ENCODE measurements at regions not wholly inside any gene's neighbourhood (a gene's known extent, or its start where the extent isn't known, plus 50 kb on each side); places are given as distances from the start of the nearest gene placed in this dataset.

GRCh38 chr4:185955826-185956543 lies 113.0 kb upstream of the TLR3 start:
- no peak overlapping the region for H3K4me3 Mint-ChIP-seq (ENCODE audit: unreplicated experiment)
- TF ChIP-seq CTCF (IDR thresholded peaks at IDR 0.05; ENCODE audit: insufficient read depth in 1 of 2, low read depth in 1 of 2, low read length in 1 of 2, severe bottlenecking in 1 of 2, unreplicated experiment in 1 of 2): no peak
- Histone ChIP-seq H3K27me3 (replicated peaks; ENCODE audit: control insufficient read depth, insufficient read depth, low read length) (no peaks in the 10 kb centered on the region), H3K4me3 (ENCODE audit: low read depth, low read length) (no peak overlapping the region), H3K4me1 (no peaks in the 10 kb centered on the region), H3K36me3 (ENCODE audit: control insufficient read depth, insufficient read depth, low read length) (no peaks in the 10 kb centered on the region), H3K9me3 (no peaks in the 10 kb centered on the region)
- H3K36me3 Mint-ChIP-seq (ENCODE audit: insufficient read depth, unreplicated experiment): no peaks in the 10 kb centered on the region
- H3K27me3 Mint-ChIP-seq (ENCODE audit: insufficient read depth, unreplicated experiment): no peaks in the 10 kb centered on the region
- no peak for DNase-seq
- POLR2A ChIA-PET: no interaction called here
- no TSS peak for BruUV-seq (replicated peaks)
- no peaks in the 10 kb centered on the region for H3K4me1 Mint-ChIP-seq (ENCODE audit: low read depth, unreplicated experiment)
- peaks cover 16% of the 10 kb centered on the region for H3K9me3 Mint-ChIP-seq (ENCODE audit: unreplicated experiment)
- no peak overlapping the region for H3K27ac Mint-ChIP-seq (ENCODE audit: unreplicated experiment)
- CTCF ChIA-PET: no interaction called here
- intact Hi-C loops (cut with micrococcal nuclease; ENCODE audit: unreplicated experiment): no loop called here

DNA sequence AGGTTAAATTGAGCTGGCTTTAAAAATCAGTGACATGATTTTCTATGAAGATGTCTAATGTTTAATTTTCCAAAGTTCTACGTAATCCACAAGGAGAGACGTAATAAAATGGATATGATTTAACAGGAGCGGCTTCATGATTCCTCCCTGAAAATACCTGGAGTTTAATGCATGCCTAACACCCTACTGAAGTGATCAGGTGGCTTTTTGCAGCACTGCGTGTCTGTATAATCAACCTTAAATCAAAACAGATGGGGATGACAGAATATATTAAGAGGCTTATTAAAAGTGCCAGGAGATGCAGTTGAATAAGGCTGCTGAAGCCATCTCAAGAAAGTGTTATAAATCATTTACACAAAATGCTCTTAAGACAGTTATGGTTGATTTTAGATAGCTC lies 112.4 kb upstream of the TLR3 start:
- no peak overlapping the region for H3K4me3 ChIP-seq (ENCODE audit: low read depth, low read length)
- Mint-ChIP-seq H3K4me1 (ENCODE audit: low read depth, unreplicated experiment) (no peaks in the 10 kb centered on the region), H3K36me3 (ENCODE audit: insufficient read depth, unreplicated experiment) (no peaks in the 10 kb centered on the region), H3K27ac (ENCODE audit: unreplicated experiment) (no peak overlapping the region), H3K4me3 (ENCODE audit: unreplicated experiment) (no peak overlapping the region), H3K9me3 (ENCODE audit: unreplicated experiment) (peaks cover 16% of the 10 kb centered on the region), H3K27me3 (ENCODE audit: insufficient read depth, unreplicated experiment) (no peaks in the 10 kb centered on the region)
- no peak for DNase-seq
- no peaks in the 10 kb centered on the region for H3K27me3 ChIP-seq (replicated peaks; ENCODE audit: control insufficient read depth, insufficient read depth, low read length)
- intact Hi-C loops (cut with micrococcal nuclease; ENCODE audit: unreplicated experiment): no loop called here
- ChIA-PET POLR2A (no interaction called here), CTCF (no interaction called here)
- no peaks in the 10 kb centered on the region for H3K36me3 ChIP-seq (ENCODE audit: control insufficient read depth, insufficient read depth, low read length)
- no peaks in the 10 kb centered on the region for H3K4me1 ChIP-seq
- BruUV-seq (replicated peaks): no TSS peak
- no peaks in the 10 kb centered on the region for H3K9me3 ChIP-seq
- TF ChIP-seq CTCF (IDR thresholded peaks at IDR 0.05; ENCODE audit: insufficient read depth in 1 of 2, low read depth in 1 of 2, low read length in 1 of 2, severe bottlenecking in 1 of 2, unreplicated experiment in 1 of 2): no peak

DNA sequence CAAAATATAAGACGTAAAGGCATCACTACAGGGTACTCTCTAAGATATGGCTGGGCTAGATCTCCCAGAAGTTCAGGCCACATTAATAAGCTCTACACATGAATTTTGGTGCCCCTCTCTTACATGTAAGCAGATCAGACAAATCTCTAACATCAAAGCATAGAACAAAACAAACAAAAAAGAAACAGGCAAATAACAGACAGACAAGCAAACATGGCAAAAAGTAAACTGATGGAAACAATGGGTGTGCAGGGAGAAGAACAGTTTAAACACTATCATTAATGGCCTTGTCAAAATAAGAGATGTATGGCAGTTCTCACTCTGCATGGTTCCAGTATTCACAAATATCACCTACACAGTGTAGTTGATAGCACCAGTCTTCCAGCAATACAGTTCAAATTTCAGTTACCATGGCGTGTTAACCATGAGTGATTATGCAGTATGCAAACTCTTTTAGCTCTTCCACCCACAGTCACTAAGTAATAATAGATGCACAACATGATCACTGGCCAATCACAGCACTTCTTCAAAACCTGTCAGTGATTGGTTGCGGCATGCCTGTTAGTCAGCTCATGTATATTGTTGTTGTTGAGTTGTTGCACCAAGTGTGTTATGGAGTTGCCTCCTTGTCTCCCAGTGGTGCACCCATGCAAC lies 110.7 kb upstream of the TLR3 start:
- H3K27me3 Mint-ChIP-seq (ENCODE audit: insufficient read depth, unreplicated experiment): no peaks in the 10 kb centered on the region
- ChIA-PET POLR2A (no interaction called here), CTCF (no interaction called here)
- no peaks in the 10 kb centered on the region for H3K4me1 ChIP-seq
- H3K9me3 Mint-ChIP-seq (ENCODE audit: unreplicated experiment): peaks cover 16% of the 10 kb centered on the region
- H3K36me3 ChIP-seq (ENCODE audit: control insufficient read depth, insufficient read depth, low read length): no peaks in the 10 kb centered on the region
- no peaks in the 10 kb centered on the region for H3K9me3 ChIP-seq
- no peak overlapping the region for H3K27ac Mint-ChIP-seq (ENCODE audit: unreplicated experiment)
- intact Hi-C loops (cut with micrococcal nuclease; ENCODE audit: unreplicated experiment): no loop called here
- DNase-seq: no peak
- H3K4me1 Mint-ChIP-seq (ENCODE audit: low read depth, unreplicated experiment): no peaks in the 10 kb centered on the region
- BruUV-seq (replicated peaks): no TSS peak
- no peak for TF ChIP-seq CTCF (IDR thresholded peaks at IDR 0.05; ENCODE audit: insufficient read depth in 1 of 2, low read depth in 1 of 2, low read length in 1 of 2, severe bottlenecking in 1 of 2, unreplicated experiment in 1 of 2)
- H3K36me3 Mint-ChIP-seq (ENCODE audit: insufficient read depth, unreplicated experiment): no peaks in the 10 kb centered on the region
- H3K4me3 ChIP-seq (ENCODE audit: low read depth, low read length): no peak overlapping the region
- no peaks in the 10 kb centered on the region for H3K27me3 ChIP-seq (replicated peaks; ENCODE audit: control insufficient read depth, insufficient read depth, low read length)
- H3K4me3 Mint-ChIP-seq (ENCODE audit: unreplicated experiment): no peak overlapping the region
